GM19239 (cell line): ENCODE measurements at regions not wholly inside any gene's neighbourhood (a gene's known extent, or its start where the extent isn't known, plus 50 kb on each side); places are given as distances from the start of the nearest gene placed in this dataset.

Experiments
- DNase-seq: peaks from one replicate; pipeline ENCODE4 v3.0.0; 2011; ENCODE audit warnings: low spot score; ENCODE audit not compliant: insufficient read length
- FAIRE-seq: peaks from 2 replicates; lab custom pipeline; 2011; peaks lifted over from hg19 to GRCh38; lab: Jason Lieb, UNC

DNA sequence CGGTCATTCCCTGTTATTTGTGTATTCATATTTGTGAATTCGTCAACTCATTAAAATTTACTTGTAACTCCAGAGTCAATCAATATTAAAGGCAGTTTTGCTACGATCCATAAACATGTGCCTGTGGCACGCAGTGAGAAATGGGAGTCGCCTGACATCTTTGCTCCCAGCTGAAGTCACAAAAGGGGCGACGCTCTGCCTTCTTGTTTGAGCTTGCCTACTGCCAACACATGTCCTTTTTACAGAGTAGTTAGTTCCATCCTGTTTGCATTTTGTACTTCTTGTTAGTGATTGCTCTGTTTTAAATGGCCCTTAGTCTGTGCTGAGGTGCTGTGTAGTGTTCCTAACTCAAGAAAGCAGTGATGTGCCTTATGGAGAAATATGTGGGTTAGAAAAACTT lies 305.3 kb downstream of the ETS1 start:
- DNase-seq (no peak), FAIRE-seq (no peak)

DNA sequence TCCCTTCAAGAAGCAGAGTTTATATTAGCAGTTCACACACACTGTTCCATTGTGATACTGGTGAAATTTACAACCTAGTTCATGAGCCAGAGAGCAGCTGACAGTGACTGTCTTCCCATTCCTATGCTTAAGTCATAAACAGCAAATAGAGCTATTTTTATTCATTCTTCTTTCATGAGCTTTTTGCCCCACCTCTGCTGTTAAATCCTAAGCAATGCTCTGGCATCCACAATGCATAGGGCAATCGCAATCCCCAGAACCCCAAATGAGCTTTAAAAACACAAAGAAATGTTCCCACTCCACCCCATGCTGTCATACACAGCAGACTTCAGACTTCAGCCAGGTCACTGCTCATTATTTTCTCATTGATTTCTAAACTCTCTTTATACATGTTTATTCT lies 307.5 kb downstream of the ETS1 start:
- DNase-seq: no peak
- FAIRE-seq: no peak

DNA sequence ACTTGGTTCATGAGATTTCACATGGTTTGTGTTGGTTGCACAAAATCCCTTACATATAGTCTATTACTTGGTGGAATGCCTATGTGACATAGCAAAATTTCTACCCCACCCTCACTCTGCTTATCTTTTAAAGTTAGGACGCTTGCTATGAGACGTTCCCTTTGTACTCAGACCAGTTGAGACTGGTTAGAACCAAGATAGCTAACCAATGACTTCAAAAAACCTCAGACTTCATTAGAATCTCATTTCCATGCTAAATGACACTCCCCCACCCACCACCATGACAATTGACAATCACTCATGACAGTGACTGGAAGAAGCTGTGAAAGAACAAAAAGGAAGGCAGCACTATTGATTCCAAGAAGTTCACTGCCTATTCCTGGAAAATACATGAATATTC lies 313.6 kb downstream of the ETS1 start:
- no peak for FAIRE-seq
- no peak for DNase-seq

DNA sequence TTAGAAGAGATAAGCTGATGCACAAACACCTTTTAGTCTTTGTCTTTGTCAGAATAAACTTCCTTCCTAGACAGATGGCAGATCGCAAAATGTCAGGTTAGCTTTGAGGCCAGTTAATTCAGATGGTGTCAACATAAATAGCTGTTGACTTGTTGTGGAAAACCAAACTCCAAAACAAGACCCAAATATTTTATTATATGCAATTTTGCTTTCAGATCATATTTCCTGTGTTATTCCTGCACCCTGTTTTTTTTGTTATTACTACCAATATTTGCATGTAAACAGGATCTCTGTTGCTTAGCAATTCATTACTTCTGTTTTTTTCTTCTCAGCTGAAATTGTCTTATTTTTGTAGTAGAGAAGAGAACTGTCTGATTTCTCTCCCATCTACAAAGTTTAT lies 316.0 kb downstream of the ETS1 start:
- no peak for FAIRE-seq
- no peak for DNase-seq

DNA sequence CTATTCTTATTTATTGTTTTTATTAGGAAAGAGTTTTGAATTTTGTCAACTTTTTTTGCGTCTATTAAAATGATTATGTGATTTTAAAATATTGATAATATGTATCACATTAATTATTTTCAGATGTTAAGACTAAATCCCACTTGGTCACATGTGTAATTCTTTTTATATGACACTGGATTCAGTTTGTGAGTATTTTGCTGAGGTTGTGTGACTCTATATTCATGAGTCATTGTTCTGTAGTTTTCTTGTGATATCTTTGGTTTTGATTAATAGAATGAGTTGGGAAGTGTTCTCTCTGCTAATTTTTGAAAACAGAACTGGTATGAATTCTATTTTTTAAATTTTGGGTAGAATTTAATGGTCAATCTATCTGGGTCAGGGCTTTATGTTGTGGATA lies 317.9 kb downstream of the ETS1 start:
- DNase-seq (no peak), FAIRE-seq (no peak)

DNA sequence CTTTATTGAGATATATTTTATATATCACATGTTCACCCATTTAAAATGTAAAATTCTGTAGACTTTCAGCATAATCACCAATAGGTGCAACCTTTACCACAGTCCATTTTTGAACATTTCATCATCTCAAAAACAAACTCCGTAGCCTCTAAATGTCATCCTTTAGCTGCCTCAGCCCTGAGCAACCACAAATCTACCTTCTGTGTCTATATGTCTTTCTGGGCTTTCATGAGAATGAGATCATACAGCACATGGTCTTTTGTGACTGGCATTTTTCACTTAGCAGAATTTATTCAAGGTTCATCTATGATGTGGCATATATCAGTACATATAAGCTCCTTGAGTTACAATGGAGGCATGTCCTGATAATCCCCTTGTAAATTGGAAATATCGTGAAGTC lies 320.5 kb downstream of the ETS1 start:
- no peak for DNase-seq
- FAIRE-seq: no peak

DNA sequence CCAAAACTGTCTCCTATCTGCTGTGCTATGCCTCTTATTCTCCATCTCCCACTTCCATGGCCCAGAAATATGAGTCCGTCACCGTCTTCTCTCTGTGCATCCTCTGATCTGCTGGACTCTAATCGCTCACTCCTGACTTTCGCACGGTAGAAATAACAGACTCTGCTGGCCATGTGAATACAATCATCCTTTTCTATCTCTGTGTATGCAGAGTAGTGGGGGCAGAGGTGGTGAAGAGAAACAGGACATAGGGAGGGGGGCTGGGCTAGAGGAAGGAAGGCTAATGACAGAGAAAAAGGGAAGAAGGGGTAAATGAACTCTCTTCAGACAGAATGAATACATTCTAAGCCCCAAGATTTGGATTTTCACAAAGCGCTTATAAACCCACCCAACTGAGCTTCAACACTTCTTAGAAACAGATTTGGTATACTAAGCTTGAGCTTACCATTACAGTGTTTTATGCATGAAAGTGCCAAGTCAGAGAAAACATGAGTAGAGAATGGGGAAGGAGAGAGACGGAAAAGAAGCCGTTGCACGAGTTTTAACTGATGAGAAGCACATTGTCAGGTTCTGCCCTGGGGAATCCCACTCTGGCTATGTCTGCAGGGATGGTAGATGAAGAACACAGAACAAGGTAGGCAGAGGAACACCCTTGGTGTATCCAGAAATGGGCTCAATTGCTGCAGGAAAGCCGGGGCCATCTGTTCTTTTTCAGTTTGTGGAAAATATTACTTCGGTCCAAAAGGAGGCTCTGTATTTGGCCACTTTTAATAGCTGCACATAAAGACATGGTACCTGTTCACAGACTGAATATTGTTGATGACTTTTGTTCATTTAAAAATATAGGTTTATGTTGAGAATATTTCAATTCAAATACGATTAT lies 324.7 kb downstream of the ETS1 start:
- DNase-seq (no peak), FAIRE-seq (no peak)

DNA sequence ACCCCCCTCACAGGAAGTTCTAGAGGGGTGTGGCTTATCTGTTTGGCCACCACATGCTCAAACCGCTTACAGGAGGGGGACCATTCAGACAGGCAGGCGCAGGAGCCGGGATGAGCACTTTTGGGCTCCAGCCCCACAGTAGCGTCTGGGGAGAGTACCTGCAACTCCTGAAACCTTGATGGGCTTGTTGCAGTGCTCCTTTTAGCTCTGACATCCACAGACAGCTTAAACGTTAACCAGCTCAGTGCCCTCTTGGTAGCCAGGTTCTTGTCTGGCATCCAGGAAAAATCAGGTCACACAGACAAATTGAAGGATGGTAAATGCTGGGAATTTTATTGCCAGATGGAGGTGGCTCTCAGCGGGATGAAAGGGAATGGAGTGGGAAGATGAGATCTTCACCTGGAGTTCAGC lies 326.3 kb downstream of the ETS1 start:
- DNase-seq (no peak), FAIRE-seq (no peak)

DNA sequence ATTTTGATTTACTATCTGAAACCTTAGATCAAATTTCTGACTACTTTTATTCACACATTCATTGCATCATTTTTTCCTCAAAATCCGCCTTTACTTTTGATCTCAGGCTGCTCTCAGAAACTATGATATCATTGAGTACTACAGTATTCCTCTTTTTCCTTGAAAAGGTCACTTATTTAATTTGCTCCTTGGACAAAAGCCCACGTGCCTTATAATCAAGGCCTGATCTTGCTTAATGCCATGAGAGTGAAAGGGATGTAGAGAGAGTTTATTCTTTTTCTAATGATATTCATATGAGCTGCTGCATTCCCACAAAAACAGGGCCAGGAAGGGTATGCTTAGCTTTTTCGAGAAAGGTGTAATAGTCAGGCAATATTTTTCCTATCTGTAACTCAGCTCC lies 327.0 kb downstream of the ETS1 start:
- FAIRE-seq (no peak), DNase-seq (no peak)

DNA sequence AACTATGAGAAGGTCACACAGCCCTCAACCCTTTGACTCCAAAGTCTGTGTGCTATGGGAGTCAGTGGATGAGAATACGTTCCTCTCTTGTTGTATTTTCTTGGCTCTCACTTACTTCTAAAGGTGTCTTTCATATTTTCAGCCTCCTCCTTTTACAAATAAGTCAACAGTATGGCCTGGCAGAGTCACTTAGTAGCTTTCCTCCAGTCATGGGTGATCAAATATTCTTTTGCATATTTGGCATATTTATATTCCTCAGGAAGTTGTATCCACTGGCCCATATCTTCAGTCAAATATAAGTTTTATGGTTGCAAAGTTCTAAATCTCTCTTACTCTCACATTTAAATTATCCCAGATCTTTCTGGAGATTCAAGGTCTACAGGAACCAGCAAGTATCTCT lies 327.5 kb downstream of the ETS1 start:
- FAIRE-seq: no peak
- DNase-seq: no peak

DNA sequence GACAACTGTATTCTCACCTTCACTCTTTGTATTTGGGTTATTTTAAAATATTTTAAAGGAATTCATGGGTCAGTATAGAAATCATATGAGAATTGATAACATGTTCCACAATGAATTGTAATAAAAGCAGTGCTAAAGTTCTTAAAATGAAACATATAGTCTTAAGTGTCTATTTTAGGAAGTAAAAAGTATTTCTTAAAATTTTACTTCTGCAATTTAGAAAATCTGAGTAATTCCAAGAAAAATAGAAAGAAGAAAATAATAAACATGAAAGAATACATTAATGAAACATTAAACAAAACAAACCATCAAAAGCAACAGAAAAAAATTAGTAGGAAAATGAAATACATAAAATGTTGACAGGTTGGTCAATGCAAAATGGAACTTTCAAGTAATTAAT lies 332.4 kb downstream of the ETS1 start:
- DNase-seq: no peak
- no peak for FAIRE-seq

DNA sequence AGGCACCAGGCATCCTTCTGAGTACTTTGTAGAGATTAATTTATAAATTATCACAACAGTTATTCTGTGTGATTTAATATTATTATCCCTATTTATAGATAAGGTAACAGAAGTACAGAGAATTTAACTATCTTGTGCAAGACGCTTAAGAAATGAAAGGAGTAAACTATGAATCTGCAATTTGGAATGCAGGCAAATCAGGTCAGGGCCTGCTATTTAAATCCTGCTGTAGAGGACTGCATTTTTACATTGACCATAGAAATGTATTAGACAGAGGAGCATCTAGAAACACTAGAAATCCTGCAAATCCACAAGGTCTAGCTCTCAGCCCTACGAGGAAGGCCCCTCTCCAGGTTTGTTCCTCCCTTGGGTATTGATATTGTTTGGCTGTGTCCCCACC lies 336.2 kb downstream of the ETS1 start:
- FAIRE-seq (no peak), DNase-seq (no peak)

DNA sequence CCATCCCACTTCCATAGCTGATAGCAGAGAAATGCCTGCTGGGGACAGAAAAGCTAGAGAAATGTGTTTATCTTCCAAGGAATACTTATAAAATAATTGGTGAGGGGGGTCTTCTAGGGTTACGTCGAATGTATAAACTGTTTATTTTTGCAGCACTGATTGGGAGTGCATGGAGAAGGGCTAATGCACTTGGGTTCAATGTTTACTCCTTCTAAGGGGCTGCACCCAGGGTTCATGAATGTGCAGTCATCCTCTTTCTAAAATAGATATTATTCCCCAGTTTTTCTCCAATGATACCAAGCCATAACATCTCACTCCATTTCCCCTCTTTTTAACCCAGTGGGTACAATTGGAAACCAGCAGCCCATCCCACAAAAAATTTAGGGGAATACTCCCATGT lies 336.9 kb downstream of the ETS1 start:
- DNase-seq (no peak), FAIRE-seq (no peak)

DNA sequence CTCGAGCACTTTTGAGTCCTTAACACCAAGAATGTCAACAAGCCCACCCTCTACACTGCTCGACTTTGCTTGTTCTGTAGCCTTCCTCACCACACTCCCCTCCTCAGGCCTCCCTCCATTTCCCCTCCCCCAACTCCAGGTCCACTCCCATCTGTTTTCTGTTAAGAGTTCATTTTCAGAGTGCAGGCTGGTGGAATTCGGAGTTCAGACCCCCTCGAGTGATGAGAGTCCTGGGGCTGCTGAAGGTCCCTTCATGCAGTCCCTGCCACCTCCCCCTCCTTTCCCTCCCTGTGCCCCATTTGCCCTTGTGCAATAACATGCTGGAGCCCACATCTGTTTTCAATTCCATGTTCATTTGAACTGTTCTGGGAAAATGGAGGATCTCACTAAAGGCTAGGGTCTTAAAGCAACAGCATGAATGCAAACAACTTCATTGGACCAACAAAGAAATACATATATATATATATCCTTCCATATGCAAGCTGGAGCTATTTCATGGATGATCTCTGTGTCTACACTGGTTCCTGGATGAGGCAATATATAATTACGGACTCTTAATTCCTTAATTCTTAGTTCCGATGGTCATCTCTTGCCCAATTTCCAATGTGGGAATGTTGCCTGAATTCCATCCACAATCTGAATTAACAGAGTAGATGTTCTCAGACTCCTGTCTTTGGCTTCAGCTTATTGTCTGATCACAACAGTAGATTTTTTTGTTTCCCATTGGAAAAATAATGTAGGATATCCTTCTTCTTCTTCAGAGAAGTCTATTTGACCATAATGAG lies 340.4 kb downstream of the ETS1 start:
- no peak for FAIRE-seq
- DNase-seq: no peak

DNA sequence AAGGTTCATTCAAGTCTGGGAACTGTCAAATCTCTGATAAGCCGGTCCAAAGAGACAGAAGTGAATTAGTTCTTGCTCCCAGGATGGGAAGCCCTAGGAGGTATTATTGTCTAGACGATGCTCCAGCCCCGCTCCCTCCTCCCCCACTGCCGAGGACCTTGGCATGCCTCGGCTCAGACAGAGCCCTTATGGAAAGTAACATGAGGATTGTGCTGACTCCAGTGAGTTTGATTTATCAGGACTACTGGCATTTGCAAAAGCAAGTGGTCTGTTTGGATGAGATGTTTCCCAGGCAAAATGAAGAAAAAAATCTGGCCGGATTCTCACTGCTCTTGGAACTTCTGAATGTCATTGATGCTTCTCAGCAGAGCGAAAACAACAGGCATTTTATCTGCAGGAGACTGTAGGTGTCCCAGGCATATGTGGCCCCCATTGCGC lies 341.0 kb downstream of the ETS1 start:
- no peak for DNase-seq
- FAIRE-seq: no peak

DNA sequence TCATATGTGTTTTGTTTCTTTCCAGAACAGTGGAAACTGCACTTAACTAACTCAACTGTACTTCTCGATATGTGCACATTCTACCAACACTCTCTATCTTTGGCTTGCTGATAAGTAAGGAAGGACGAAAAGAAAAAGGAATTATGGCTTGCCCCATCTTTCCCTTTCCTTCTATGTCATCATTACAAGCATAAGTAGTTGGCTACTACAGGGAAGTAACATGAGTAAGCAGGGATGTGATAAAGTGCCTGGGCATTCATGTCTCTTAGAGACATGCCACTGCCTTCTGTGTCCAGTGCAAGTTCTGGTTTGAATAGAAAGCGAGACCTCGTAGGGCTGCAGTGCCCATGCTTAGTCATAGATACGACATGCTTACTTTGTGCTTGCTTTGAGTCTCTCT lies 342.5 kb downstream of the ETS1 start:
- FAIRE-seq (no peak), DNase-seq (no peak)

DNA sequence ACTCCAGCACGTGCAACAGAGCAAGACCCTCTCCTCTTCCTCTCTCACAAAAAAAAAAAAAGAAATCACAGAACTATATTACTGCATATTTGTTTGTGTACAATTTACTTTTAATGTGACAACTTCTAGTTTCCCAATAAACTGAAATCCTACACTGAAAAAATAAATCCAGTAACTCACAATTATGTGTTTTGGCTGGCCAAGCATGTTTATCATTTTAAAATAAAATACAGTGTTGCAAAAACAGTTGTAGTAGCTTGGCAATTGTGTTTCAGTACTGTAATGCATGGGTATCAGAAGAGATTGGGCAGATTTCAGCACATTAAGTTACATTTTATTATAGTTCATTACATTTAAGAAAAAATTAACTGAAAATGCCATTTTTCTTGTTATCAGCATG lies 344.9 kb downstream of the ETS1 start:
- DNase-seq: no peak
- no peak for FAIRE-seq

DNA sequence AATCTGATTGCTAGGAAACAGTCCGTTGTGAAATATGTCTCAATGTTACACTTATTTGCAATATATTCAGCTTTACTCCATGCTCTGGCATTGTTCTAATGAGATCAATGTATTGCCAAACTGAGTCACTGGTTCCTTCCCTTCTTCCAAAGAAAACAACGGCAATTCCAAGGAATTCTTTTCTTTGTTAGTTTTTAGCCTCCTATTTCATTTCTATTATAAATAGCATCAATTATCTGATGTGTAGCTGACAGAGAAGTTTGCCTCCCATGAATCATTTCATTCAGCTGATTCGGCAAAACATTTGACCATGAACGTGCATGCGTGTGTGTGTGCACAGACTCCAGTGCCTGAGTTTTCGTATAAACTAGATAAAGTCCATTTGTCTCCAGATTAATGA lies 346.8 kb downstream of the ETS1 start:
- DNase-seq: no peak
- no peak for FAIRE-seq

DNA sequence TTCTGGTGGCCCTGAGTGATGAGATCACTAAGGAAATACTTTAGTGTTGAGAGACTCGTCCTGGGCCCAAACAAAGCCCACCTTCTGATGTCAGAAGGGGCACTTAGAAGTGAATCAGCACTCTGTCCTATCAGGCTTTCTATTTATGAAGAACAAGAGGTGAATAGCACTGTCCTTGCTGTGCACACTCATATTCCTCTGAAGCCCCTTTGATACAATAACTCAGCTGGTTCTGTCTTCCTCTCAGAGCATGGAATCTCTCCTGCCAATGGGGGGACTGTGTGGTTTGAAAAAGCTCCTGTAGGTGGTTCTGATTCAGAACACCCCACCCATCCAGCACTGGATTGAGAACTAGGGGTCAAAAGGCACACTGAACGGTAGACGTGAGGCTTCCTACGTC lies 348.1 kb downstream of the ETS1 start:
- DNase-seq (no peak), FAIRE-seq (no peak)

DNA sequence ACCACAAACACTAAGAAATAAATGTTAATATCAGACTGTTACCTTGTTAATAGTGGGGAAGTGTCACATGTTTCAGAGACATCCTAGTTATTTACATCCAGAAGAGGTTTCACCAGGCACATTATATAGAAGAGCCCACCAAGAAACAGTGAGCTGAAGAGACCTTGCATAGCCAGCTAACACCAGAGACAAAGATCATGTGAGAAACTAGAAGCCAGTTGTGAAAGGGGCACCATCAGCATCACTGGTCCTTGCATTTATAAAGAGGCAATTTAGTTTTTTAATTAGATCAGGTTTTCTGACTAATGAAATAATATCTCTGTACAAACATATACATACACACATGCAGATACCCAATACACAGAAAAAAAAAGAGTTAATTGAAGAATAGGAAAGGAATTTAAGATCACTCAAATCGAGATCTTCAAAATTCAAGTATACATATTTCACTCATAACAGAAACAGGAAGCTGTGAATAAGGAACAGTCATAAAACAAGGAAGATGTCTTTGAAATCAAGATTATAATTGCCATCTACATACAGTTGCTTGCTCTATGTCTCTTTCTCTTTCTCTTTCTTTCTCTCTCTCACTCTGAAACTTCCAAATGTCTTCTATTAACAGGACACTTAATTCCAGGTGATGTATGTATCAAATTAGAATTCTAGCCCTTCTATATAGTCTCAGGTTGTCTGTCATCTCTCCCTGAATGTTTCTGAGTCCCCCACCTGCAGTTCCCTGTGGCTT lies 348.7 kb downstream of the ETS1 start:
- peak; percentile 4 for FAIRE-seq
- no peak for DNase-seq
